ENCODE measurements at regions not wholly inside any gene's neighbourhood (a gene's known extent, or its start where the extent isn't known, plus 50 kb on each side); places are given as distances from the start of the nearest gene placed in this dataset.
"Not testable (repeated sequence)": the region's sequence is repeated elsewhere in the genome, so short reads cannot be mapped to it uniquely, and the experiment has no call there.

DNA sequence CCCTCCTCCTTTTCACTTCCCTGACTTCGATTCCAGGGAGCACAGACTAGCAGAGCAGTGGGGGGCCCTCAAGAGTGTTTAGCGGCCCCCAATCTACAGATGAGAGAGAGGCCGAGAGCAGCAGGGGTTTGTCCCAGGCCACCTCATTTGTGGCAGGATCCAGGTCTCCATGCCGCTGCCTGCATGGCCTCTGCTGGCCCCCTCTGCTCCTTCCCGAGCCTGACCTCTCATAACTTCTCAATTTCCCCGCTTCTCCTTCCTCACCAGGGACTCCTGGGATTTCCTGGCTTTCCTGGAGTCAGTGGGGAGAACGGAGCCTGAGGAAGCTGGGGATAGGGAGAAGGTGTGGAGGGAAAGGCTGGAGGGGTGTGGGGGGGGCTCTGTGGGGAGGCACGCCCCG lies 70.1 kb upstream of the TUBA3E start:
- TF ChIP-seq, protein P1, sequence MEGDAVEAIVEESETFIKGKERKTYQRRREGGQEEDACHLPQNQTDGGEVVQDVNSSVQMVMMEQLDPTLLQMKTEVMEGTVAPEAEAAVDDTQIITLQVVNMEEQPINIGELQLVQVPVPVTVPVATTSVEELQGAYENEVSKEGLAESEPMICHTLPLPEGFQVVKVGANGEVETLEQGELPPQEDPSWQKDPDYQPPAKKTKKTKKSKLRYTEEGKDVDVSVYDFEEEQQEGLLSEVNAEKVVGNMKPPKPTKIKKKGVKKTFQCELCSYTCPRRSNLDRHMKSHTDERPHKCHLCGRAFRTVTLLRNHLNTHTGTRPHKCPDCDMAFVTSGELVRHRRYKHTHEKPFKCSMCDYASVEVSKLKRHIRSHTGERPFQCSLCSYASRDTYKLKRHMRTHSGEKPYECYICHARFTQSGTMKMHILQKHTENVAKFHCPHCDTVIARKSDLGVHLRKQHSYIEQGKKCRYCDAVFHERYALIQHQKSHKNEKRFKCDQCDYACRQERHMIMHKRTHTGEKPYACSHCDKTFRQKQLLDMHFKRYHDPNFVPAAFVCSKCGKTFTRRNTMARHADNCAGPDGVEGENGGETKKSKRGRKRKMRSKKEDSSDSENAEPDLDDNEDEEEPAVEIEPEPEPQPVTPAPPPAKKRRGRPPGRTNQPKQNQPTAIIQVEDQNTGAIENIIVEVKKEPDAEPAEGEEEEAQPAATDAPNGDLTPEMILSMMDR (IDR thresholded peaks at IDR 0.05), result not testable (repeated sequence)
- not testable (repeated sequence) for TF ChIP-seq POLR2A (IDR thresholded peaks at IDR 0.05)

Measured in thyroid gland (tissue), 4 donors.